NCI-H2227 (cell line): ENCODE measurements at regions not wholly inside any gene's neighbourhood (a gene's known extent, or its start where the extent isn't known, plus 50 kb on each side); places are given as distances from the start of the nearest gene placed in this dataset.
"Not testable (repeated sequence)": the region's sequence is repeated elsewhere in the genome, so short reads cannot be mapped to it uniquely, and the experiment has no call there.

Experiments used
- DNase-seq: peaks from one replicate; lab custom pipeline; 2025; ENCODE audit not compliant: unreplicated experiment; lab: John Stamatoyannopoulos, UW

DNA sequence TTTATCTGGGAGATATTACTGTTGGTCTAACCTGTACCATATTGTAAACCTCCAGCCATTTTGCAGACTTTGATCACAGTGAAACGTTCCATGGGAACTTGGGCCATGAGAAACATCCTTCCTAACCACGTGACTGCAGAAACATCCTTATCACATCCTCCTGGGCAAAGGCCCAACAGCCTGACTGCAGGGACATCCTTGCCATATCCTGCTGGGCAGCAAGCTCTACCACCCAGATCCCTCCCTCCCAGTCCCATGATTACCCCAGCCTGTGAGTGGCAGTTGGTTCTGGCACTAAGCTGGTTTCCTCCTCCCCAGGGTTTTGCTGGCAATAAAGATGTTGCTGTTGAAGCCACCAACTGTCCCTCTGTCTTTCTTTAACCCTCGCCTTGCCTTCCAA lies 201.2 kb downstream of the POTEC start:
- not testable (repeated sequence) for DNase-seq

DNA sequence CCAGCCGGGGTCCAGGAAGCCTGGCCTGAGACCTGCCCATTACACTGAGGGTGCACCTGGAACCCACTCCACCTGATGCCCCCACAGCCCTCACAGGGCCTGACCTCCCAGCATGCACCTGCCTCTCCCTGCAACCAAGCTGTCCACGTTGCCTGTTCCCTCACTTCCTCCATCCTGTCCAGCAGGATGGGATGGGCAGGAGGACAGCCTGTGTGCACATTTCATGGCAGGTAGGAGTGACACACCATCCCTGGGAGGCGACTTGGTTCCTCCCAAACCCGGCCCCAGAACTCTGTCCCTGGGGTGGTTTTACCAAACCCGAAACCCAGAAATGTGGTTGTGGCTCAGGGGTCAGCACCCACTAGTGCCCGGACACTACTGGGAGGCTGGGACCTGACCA lies 203.8 kb upstream of the ZNF519 start:
- not testable (repeated sequence) for DNase-seq

- not testable (repeated sequence) for DNase-seq
Measured at GRCh38 chr18:14321217-14321616, 189.0 kb upstream of the ZNF519 start.

DNA sequence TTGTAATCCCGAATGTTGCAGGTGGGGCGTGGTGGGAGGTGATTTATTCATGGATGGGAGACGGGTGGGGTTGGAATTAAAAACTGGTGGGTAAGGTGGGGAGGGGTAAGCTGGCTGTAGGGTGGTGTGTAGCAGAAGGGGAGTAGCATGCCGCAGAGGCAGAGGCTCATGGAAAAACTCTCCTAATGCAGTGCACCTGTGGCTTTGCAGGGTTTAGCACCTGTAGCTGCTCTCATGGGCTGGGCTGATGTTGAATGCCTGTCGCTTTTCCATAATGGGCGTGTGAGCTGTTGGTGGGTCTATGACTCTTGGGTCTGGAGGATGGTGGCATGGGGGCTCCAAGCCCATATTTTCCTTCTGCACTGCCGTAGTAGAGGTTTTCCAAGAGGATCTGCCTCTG lies 169.0 kb upstream of the ZNF519 start:
- not testable (repeated sequence) for DNase-seq

DNA sequence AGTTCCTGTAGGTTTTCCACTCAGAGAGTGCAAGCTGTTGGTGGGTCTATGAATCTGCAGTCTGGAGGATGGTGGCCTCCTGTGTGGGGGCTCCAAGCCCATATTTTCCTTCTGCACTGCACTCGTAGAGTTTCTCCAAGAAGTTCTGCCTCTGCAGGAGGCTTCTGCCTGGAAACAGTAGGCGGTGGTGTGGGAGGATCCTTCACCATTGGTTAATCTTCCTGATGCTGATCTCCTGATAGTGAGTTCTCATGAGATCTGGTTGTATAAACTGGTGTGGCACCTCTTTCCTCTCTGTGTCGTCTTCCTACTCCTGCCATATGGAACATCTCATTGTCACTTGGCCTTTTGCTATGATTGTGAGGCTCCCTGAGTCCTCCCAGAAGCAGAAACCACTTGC lies 162.8 kb upstream of the ZNF519 start:
- not testable (repeated sequence) for DNase-seq

DNA sequence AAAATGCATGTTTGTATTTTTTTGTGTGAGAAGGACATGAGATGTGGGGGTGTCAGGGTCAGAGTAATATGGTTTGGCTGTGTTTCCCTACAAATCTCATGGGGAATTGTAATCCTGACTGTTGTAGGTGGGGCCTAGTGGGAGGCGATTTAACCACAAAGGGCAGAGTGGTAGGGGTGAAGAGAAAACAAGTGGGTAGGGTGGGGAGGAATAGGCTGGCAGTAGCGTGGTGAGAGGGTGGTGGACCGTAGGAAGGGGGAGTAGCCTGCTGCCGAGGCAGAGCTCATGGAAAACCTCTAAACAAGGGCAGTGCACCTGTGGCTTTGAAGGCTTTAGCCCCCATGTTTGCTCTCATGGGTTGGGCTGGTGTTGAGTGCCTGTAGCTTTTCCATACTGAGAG lies 152.8 kb upstream of the ZNF519 start:
- DNase-seq, result no peak

DNA sequence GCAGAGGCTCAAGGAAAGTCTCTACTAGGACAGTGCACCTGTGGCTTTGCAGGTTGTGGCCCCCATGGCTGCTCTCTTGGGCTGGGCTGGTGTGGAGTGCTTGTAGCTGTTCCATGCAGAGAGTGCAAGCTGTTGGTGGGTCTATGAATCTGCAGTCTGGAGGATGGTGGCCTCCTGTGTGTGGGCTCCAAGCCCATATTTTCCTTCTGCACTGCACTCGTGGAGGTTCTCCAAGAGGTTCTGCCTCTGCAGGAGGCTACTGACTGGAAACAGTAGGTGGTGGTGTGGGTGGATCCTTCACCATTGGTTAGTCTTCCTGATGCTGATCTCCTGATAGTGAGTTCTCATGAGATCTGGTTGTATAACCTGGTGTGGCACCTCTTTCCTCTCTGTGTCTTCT lies 143.2 kb upstream of the ZNF519 start:
- DNase-seq, result not testable (repeated sequence)

DNA sequence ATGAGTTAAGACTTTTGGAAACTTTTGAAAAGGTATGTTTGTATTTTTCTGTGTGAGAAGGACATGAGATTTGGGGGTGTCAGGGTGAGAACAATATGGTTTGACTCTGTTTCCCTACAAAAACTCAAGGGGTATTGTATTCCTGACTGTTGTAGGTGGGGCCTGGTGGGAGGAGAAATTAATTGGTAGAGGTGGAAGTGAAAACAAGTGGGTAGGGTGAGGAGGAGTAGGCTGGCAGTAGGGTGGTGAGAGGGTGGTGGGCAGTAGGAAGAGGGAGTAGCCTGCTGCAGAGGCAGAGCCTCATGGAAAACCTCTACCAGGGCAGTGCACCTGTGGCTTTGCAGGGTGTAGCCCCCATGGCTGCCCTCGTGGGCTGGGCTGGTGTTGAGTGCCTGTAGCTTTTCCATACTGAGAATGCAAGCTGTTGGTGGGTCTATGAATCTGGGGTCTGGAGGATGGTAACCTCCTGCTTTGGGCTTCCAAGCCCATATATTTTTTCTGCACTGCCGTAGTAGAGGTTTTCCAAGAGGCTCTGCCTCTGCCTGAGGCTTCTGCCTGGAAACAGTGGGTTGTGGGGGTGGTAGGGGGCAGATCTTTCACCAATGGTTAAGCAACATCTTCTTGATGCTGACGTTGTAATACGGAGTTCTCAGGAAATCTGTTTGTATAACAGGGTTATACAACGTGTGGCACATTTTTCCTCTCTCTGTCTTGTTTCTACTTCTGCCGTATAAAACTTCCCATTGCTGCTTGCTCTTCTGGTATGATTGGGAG lies 133.6 kb upstream of the ZNF519 start:
- DNase-seq, result not testable (repeated sequence)

- not testable (repeated sequence) for DNase-seq
Measured at GRCh38 chr18:14262786-14263185, 130.6 kb upstream of the ZNF519 start.

- DNase-seq, result not testable (repeated sequence)
Measured at GRCh38 chr18:14250084-14250677, 117.9 kb upstream of the ZNF519 start.

- DNase-seq, result not testable (repeated sequence)
Measured at GRCh38 chr18:14239224-14239623, 107.0 kb upstream of the ZNF519 start.

DNA sequence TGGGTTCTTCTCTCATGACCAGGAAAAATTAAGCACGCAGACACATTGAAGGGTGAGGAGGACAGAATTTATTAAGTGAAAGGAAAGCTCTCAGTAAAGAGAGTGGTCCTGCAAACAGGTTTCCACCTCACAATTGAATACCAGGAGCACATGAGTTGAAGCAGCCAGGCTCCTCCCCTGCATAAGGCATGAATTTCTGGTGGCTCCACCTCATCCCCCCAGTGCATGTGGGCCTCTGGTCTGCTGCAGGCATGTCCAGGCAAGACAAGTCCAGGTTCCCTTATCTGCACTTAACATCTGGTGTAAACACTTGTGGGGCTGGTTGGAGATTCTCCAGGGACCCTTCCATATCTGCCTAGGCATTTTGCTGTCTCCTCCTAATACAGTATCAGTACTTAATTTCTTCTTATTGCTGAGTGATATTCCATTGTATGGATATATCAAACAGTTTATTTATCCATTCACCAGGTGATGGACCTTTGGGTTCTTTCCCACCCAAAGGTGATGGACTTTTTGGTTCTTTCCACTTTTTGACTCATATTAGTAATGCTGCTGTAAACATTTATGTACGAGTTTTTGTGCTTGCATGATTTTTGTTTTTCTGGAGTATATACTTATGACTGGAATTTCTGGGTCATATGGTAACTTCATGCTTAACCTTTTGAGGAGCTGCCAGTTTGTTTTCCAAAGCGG lies 104.3 kb upstream of the ZNF519 start:
- not testable (repeated sequence) for DNase-seq

DNA sequence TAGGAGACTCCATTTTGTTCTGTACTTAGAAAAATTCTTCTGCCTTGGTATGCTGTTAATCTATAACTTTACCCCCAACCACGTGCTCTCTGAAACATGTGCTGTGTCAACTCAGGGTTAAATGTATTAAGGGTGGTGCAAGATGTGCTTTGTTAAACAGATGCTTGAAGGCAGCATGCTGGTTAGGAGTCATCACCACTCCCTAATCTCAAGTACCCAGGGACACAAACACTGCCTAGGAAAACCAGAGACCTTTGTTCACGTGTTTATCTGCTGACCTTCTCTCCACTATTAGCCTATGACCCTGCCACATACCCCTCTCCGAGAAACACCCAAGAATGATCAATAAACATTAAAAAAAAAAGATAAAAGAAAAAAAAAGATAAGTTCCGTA lies 93.0 kb upstream of the ZNF519 start:
- DNase-seq, result not testable (repeated sequence)

- DNase-seq, result not testable (repeated sequence)
Measured at GRCh38 chr18:14224551-14225285, 92.5 kb upstream of the ZNF519 start.

GRCh38 chr18:14223919-14224318 lies 91.7 kb upstream of the ZNF519 start:
- DNase-seq, result not testable (repeated sequence)

DNA sequence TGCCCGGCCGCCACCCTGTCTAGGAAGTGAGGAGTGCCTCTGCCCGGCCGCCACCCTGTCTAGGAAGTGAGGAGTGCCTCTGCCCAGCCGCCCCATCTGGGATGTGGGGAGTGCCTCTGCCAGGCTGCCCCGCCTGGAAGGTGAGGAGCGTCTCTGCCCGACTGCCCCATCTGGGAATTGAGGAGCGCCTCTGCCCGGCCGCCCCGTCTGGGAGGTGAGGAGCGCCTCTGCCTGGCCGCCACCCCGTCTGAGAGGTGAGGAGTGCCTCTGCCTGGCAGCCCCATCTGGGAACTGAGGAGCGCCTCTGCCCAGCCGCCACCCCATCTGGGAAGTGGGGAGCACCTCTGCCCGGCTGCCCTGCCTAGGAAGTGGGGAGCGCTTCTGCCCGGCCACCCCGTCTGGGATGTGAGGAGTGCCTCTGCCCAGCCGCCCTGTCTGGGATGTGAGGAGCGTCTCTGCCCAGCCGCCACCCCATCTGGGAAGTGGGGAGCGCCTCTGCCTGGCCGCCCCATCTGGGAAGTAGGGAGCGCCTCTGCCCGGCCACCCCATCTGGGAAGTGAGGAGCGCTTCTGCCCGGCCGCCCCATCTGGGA lies 91.1 kb upstream of the ZNF519 start:
- not testable (repeated sequence) for DNase-seq

- DNase-seq, result not testable (repeated sequence)
Measured at GRCh38 chr18:14222354-14223221, 90.4 kb upstream of the ZNF519 start.

DNA sequence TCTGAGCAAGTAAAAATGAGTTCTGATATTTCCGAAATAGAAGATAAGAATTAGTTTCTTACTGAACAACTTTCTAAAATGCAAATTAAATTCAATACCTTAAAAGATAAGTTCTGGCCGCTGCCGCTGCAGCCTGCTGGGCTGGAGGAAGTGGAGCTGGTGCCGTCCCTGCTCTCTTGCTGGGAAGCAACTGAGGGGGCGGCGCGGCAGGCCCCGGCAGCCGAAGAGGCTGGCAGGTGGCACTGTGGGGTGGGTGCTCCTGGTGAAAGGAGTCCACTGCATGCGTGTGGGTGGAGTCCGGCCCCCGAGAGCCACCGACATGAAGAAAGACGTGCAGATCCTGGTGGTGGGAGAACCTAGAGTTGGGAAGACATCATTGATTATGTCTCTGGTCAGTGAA lies 89.5 kb upstream of the ZNF519 start:
- DNase-seq, result no peak

DNA sequence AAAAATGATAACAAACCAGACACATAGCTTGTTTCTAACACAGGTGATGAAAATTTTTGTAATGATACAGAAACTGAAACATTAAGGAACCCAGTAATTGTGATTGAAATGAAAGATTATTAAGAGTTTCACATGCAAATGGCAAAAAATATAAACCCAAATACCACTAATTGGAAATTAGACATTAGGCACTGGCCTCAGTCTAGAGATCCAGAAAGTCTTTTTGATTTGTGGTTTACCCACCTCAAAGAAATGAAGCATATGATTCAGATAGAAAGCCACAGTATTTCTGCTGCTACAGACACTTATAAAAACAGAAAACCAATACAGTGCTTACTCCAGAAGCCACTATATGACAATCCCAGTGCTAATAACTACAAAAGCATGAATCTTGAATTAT lies 83.7 kb upstream of the ZNF519 start:
- DNase-seq, result not testable (repeated sequence)

DNA sequence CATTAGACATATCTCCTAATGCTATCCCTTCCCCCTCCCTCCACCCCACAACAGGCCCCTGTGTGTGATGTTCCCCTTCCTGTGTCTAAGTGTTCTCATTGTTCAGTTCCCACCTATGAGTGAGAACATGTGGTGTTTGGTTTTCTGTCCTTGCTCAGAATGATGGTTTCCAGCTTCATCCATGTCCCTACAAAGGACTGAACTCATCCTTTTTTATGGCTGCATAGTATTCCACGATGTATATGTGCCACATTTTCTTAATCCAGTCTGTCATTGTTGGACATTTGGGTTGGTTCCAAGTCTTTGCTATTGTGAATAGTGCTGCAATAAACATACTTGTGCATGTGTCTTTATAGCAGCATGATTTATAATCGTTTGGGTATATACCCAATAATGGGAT lies 71.2 kb upstream of the ZNF519 start:
- not testable (repeated sequence) for DNase-seq
